ENCODE measurements at regions not wholly inside any gene's neighbourhood (a gene's known extent, or its start where the extent isn't known, plus 50 kb on each side); places are given as distances from the start of the nearest gene placed in this dataset.

- Histone ChIP-seq H3K9me3 (no peaks in the 10 kb centered on the region), H3K27me3 (no peaks in the 10 kb centered on the region), H3K4me1 (no peaks in the 10 kb centered on the region), H3K27ac (no peak overlapping the region), H3K36me3 (no peaks in the 10 kb centered on the region), H3K4me3 (no peak overlapping the region)
- DNase-seq, result no peak
- TF ChIP-seq POLR2A (IDR thresholded peaks at IDR 0.05) (no peak), CTCF (IDR thresholded peaks at IDR 0.05) (no peak)
These were observed 441.6 kb downstream of the HAPSTR1 start for GRCh38 chr16:9533042-9533441.

GRCh38 chr16:9534759-9535158 is 443.3 kb downstream of the HAPSTR1 start:
- Histone ChIP-seq H3K9me3 (no peaks in the 10 kb centered on the region), H3K27me3 (no peaks in the 10 kb centered on the region), H3K36me3 (no peaks in the 10 kb centered on the region), H3K27ac (no peak overlapping the region), H3K4me1 (no peaks in the 10 kb centered on the region), H3K4me3 (no peak overlapping the region)
- no peak for DNase-seq
- no peak for TF ChIP-seq POLR2A (IDR thresholded peaks at IDR 0.05)
- TF ChIP-seq CTCF (IDR thresholded peaks at IDR 0.05), result no peak

- TF ChIP-seq POLR2A (IDR thresholded peaks at IDR 0.05), result no peak
- no peak for TF ChIP-seq CTCF (IDR thresholded peaks at IDR 0.05)
- DNase-seq, result no peak
- H3K27ac ChIP-seq, result no peak overlapping the region
- no peaks in the 10 kb centered on the region for H3K27me3 ChIP-seq
- no peaks in the 10 kb centered on the region for H3K36me3 ChIP-seq
- H3K4me3 ChIP-seq, result no peak overlapping the region
- no peaks in the 10 kb centered on the region for H3K4me1 ChIP-seq
- H3K9me3 ChIP-seq, result no peaks in the 10 kb centered on the region
These were observed 445.5 kb downstream of the HAPSTR1 start for GRCh38 chr16:9536905-9537304.

- no peak for DNase-seq
- Histone ChIP-seq H3K36me3 (no peaks in the 10 kb centered on the region), H3K4me3 (no peak overlapping the region), H3K27ac (no peak overlapping the region), H3K27me3 (no peaks in the 10 kb centered on the region), H3K4me1 (no peaks in the 10 kb centered on the region), H3K9me3 (no peaks in the 10 kb centered on the region)
- TF ChIP-seq CTCF (IDR thresholded peaks at IDR 0.05) (no peak), POLR2A (IDR thresholded peaks at IDR 0.05) (no peak)
These were observed 447.9 kb downstream of the HAPSTR1 start for GRCh38 chr16:9539346-9539745.

GRCh38 chr16:9541723-9542122 is 450.3 kb downstream of the HAPSTR1 start:
- Histone ChIP-seq H3K4me1 (no peaks in the 10 kb centered on the region), H3K36me3 (no peaks in the 10 kb centered on the region), H3K27me3 (no peaks in the 10 kb centered on the region), H3K4me3 (no peak overlapping the region), H3K27ac (no peak overlapping the region), H3K9me3 (no peaks in the 10 kb centered on the region)
- TF ChIP-seq POLR2A (IDR thresholded peaks at IDR 0.05), result no peak
- TF ChIP-seq CTCF (IDR thresholded peaks at IDR 0.05), result no peak
- no peak for DNase-seq

- no peaks in the 10 kb centered on the region for H3K9me3 ChIP-seq
- no peak overlapping the region for H3K4me3 ChIP-seq
- TF ChIP-seq POLR2A (IDR thresholded peaks at IDR 0.05), result no peak
- TF ChIP-seq CTCF (IDR thresholded peaks at IDR 0.05), result no peak
- no peaks in the 10 kb centered on the region for H3K36me3 ChIP-seq
- no peak for DNase-seq
- H3K27me3 ChIP-seq, result no peaks in the 10 kb centered on the region
- no peak overlapping the region for H3K27ac ChIP-seq
- no peaks in the 10 kb centered on the region for H3K4me1 ChIP-seq
These were observed 450.8 kb downstream of the HAPSTR1 start for GRCh38 chr16:9542165-9542755.
